Lung (tissue), 11 donors: ENCODE measurements at regions not wholly inside any gene's neighbourhood (a gene's known extent, or its start where the extent isn't known, plus 50 kb on each side); places are given as distances from the start of the nearest gene placed in this dataset.

Experiments used
- ATAC-seq: fragments of 200-7000 bp; cut with Tn5 transposase; one replicate; pipeline ENCODE4 v1.9.1; 2020; ENCODE audit warnings: moderate number of reproducible peaks; ENCODE audit not compliant: insufficient read depth, low FRiP score
- DNase-seq, 3 donors: peaks; one replicate each; pipeline ENCODE4 v3.0.0-alpha.2; 2013 to 2017
- H3K27ac ChIP-seq, 2 donors: one replicate each; pipeline ENCODE4 v1.5.1; 2013; ENCODE audit warnings: mild to moderate bottlenecking in 2 of 2, moderate library complexity in 2 of 2, control low read depth in 1 of 2, inconsistent platforms in 1 of 2, low read depth in 1 of 2, low read length in 1 of 2
- H3K27me3 ChIP-seq, 3 donors: one replicate each; pipeline ENCODE4 v1.5.1; 2013; ENCODE audit warnings: low read length in 2 of 3; ENCODE audit not compliant: control insufficient read depth in 3 of 3, insufficient read depth in 3 of 3
- H3K36me3 ChIP-seq, 4 donors: one replicate each; pipeline ENCODE4 v1.5.1; 2013; ENCODE audit warnings: low read length in 4 of 4, mild to moderate bottlenecking in 1 of 4, moderate library complexity in 1 of 4; ENCODE audit not compliant: control insufficient read depth in 4 of 4, insufficient read depth in 4 of 4
- H3K4me1 ChIP-seq, 5 donors: one replicate each; pipeline ENCODE4 v1.5.1; 2013; ENCODE audit warnings: low read length in 5 of 5, mild to moderate bottlenecking in 2 of 5, moderate library complexity in 1 of 5; ENCODE audit not compliant: control insufficient read depth in 5 of 5, insufficient read depth in 5 of 5
- H3K4me3 ChIP-seq: one replicate; pipeline ENCODE4 v1.5.1; 2013; ENCODE audit warnings: mild to moderate bottlenecking, control low read depth, moderate library complexity
- H3K9ac ChIP-seq, 2 donors: one replicate each; pipeline ENCODE4 v1.5.1; 2013; ENCODE audit warnings: low read length in 2 of 2, control low read depth in 1 of 2; ENCODE audit not compliant: insufficient read depth in 1 of 2
- H3K9me3 ChIP-seq, 4 donors: one replicate each; pipeline ENCODE4 v1.5.1; 2013; ENCODE audit warnings: low read length in 3 of 4, mild to moderate bottlenecking in 1 of 4, moderate library complexity in 1 of 4; ENCODE audit not compliant: control insufficient read depth in 4 of 4, insufficient read depth in 3 of 4
- CTCF ChIP-seq: IDR thresholded peaks from 2 replicates; pipeline ENCODE4 v1.5.1; 2012; ENCODE audit warnings: mild to moderate bottlenecking; ENCODE audit errors: control extremely low read depth, extremely low read depth
- WGBS, 2 donors: extraction: QIAGEN DNeasy Blood & Tissue Kit; methylation state at CpG; one replicate each; pipeline ENCODE4 v1.1.7; 2013; 5-methylcytosine and 5-hydroxymethylcytosine counted together
- donor health status: control.
- donor health status: control.
- donor health status: Bipolar disorder and iron deficiency.
- donor health status: healthy.
- donor health status: DM: yes; HTN: yes; CAD: no.

GRCh38 chr2:194700116-194700515 is 956.9 kb upstream of the SLC39A10 start:
- H3K4me1 ChIP-seq, result no peaks in the 10 kb centered on the region
- no peaks in the 10 kb centered on the region for H3K27me3 ChIP-seq
- WGBS, 2 donors, result 76 to 83% methylated on average over 3 of the region's 3 CpGs
- no peak overlapping the region for H3K27ac ChIP-seq
- no peak for ATAC-seq
- TF ChIP-seq CTCF, result no peak
- H3K9me3 ChIP-seq, result no peaks in the 10 kb centered on the region
- H3K9ac ChIP-seq, result no peak overlapping the region
- no peak overlapping the region for H3K4me3 ChIP-seq
- DNase-seq, result no peak
- H3K36me3 ChIP-seq, result no peaks in the 10 kb centered on the region

GRCh38 chr2:194698012-194698411 is 959.0 kb upstream of the SLC39A10 start:
- 44 to 48% methylated on average over 3 of the region's 3 CpGs for WGBS, 2 donors
- Histone ChIP-seq H3K4me3 (no peak overlapping the region), H3K36me3 (no peaks in the 10 kb centered on the region), H3K27ac (no peak overlapping the region), H3K27me3 (no peaks in the 10 kb centered on the region), H3K4me1 (no peaks in the 10 kb centered on the region), H3K9me3 (no peaks in the 10 kb centered on the region), H3K9ac (no peak overlapping the region)
- no peak for TF ChIP-seq CTCF
- ATAC-seq, result no peak
- no peak for DNase-seq

- Histone ChIP-seq H3K27ac (no peak overlapping the region), H3K4me1 (no peaks in the 10 kb centered on the region), H3K36me3 (no peaks in the 10 kb centered on the region), H3K4me3 (no peak overlapping the region), H3K27me3 (no peaks in the 10 kb centered on the region), H3K9me3 (no peaks in the 10 kb centered on the region), H3K9ac (no peak overlapping the region)
- ATAC-seq, result no peak
- DNase-seq, result no peak
- no peak for TF ChIP-seq CTCF
These were observed 959.6 kb upstream of the SLC39A10 start for GRCh38 chr2:194697439-194697838.

GRCh38 chr2:194696690-194697089 is 960.3 kb upstream of the SLC39A10 start:
- no peak for ATAC-seq
- Histone ChIP-seq H3K4me1 (no peaks in the 10 kb centered on the region), H3K36me3 (no peaks in the 10 kb centered on the region), H3K9ac (no peak overlapping the region), H3K27me3 (no peaks in the 10 kb centered on the region), H3K9me3 (no peaks in the 10 kb centered on the region), H3K4me3 (no peak overlapping the region), H3K27ac (no peak overlapping the region)
- DNase-seq, result no peak
- TF ChIP-seq CTCF, result no peak
